ENCODE measurements at regions not wholly inside any gene's neighbourhood (a gene's known extent, or its start where the extent isn't known, plus 50 kb on each side); places are given as distances from the start of the nearest gene placed in this dataset.

GRCh38 chr4:114527637-114528036 lies 71.0 kb upstream of the UGT8 start:
- DNase-seq (ENCODE audit: low spot score), result no peak

DNA sequence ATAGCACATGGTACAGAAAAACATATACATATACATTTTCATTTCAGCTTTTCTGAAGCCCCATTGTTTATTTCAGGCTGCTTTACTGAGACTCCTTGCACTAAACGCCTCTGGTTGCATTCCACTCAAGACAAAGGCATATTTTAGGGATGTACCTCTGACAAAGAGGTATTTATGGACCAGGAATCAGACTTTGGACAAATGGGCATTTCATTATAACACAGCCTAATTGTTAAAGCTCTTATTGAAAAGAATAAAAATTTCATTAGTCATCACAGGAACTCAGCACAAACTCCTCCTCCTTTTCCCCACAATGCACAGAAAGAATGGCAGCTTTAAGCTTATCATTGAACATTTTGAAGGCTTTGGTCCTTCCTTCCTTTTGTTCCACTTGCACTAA lies 62.9 kb upstream of the UGT8 start:
- DNase-seq (ENCODE audit: low spot score), result no peak

GRCh38 chr4:114537352-114537751 lies 61.3 kb upstream of the UGT8 start:
- DNase-seq (ENCODE audit: low spot score), result no peak

DNA sequence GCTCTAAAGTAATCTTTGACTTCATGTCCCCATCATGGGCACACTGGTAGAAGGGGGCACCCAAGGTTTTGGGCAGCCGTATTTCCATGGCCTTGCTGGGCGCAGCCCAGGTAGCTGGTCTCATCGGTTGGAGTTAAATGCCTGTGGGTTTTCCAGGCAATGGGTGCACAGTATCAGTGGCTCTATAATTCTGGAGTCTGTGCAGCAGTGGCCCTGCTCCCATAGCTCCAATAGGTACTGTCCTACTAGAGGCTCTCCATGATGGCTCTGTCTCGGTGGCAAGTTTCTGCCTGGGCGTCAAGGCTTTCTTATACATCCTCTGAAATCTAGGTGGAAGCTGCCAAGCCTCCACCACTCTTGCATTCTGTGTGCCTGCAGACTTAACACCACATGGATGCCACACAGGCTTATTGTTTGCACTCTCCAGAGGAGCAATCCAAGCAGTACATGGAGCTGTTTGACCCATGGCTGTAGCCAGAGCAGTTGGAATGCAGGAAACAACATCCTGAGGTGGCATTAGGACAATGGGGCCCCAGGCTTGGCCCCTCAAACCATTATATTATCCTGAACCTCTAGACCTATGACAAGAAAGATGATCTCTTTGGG lies 60.5 kb upstream of the UGT8 start:
- no peak for DNase-seq (ENCODE audit: low spot score)

DNA sequence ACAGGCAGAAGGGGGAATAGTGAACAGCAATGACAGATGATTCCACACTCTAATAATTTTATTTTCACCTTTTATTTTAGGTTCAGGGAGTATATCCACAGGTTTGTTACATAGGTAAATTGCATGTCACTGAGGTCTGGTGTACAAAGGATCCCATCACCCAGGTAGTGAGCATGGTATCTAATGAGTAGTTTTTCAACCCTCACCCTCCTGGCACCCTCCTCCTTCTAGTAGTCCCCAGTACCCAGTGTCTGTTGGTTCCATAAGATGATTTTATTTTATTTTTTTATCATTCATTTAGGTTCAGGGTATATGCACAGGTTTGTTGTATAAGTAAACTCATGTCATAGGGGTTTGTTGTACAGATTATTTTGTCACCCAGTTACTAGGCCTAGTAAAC lies 58.6 kb upstream of the UGT8 start:
- no peak for DNase-seq (ENCODE audit: low spot score)

DNA sequence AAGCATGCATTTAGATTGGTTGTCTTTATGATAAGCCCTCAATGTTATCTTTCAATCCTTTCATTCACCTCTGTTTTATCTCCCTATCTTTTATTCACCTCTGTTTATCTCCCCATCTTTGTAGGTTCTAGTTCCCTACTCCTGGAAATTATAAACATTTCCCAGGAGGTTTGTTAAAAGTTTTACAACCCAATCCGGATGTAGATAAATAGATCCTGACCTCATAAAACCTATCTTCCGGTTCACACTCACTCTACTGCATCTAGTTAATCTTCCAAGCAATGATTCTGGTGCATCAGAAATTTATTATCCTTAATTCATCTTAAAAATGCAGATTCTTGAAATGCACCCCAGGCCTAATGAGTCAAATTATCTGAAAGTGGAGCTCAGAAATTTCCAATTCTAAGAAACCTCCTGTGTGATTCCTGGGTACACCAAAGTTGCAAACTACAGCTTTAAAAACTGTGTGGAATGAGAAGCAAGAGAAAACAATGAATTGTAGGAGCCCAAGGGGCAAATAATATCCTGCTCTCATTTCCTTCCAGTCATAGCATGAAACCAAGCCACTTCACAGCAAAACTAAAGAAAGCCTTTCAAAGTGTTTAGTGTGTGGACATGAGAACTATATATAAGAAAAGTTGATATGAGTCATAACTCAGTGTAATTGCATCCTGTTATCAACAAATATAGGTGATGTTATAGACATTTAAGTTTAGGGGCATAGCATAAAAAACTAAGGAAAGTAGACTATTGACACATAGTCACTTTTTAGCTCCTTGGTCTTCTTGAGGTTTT lies 51.1 kb upstream of the UGT8 start:
- no peak for DNase-seq (ENCODE audit: low spot score)
